ENCODE measurements at regions not wholly inside any gene's neighbourhood (a gene's known extent, or its start where the extent isn't known, plus 50 kb on each side); places are given as distances from the start of the nearest gene placed in this dataset.

GRCh38 chr16:49078104-49078503 is 203.5 kb downstream of the CBLN1 start:
- TF ChIP-seq CTCF (IDR thresholded peaks at IDR 0.05) (no peak), POLR2A (IDR thresholded peaks at IDR 0.05; ENCODE audit: low read depth) (no peak)
